Neural progenitor cell (in vitro differentiated cells): ENCODE measurements at regions not wholly inside any gene's neighbourhood (a gene's known extent, or its start where the extent isn't known, plus 50 kb on each side); places are given as distances from the start of the nearest gene placed in this dataset.

ENCODE experiments used
- DNase-seq: peaks from one replicate; pipeline ENCODE4 v3.0.0-alpha.2; 2016; ENCODE audit warnings: low spot score
- H2AFZ ChIP-seq: fragments of 200-600 bp; sonication (generic); replicated peaks from 2 replicates; pipeline ENCODE4 v1.6.1; 2016; ENCODE audit warnings: antibody characterized with exemption
- H3F3A ChIP-seq: fragments of 200-600 bp; sonication (generic); 2 replicates; pipeline ENCODE4 v1.6.1; 2016; ENCODE audit warnings: antibody characterized with exemption, low read depth
- H3K27ac ChIP-seq: fragments of 200-600 bp; sonication (generic); 2 replicates; pipeline ENCODE4 v1.5.1; 2016; ENCODE audit warnings: mild to moderate bottlenecking
- H3K27me3 ChIP-seq: fragments of 200-600 bp; sonication (generic); 2 replicates; pipeline ENCODE4 v1.6.1; 2016; ENCODE audit warnings: mild to moderate bottlenecking, moderate library complexity
- H3K36me3 ChIP-seq: fragments of 200-600 bp; sonication (generic); 2 replicates; pipeline ENCODE4 v1.5.1; 2016
- H3K4me1 ChIP-seq: fragments of 200-600 bp; sonication (generic); 2 replicates; pipeline ENCODE4 v1.6.1; 2016; ENCODE audit warnings: mixed run types
- H3K4me2 ChIP-seq: fragments of 200-600 bp; sonication (generic); 2 replicates; pipeline ENCODE4 v1.6.1; 2016
- H3K4me3 ChIP-seq: fragments of 200-600 bp; sonication (generic); 2 replicates; pipeline ENCODE4 v1.5.1; 2016
- H3K79me2 ChIP-seq: fragments of 200-600 bp; sonication (generic); 2 replicates; pipeline ENCODE4 v1.6.1; 2016; ENCODE audit warnings: low read depth
- H3K9ac ChIP-seq: fragments of 200-600 bp; sonication (generic); 2 replicates; pipeline ENCODE4 v1.6.1; 2016
- H3K9me3 ChIP-seq: fragments of 200-600 bp; sonication (generic); 2 replicates; pipeline ENCODE4 v1.5.1; 2016; ENCODE audit warnings: low read depth
- H4K20me1 ChIP-seq: fragments of 200-600 bp; sonication (generic); 2 replicates; pipeline ENCODE4 v1.6.1; 2016; ENCODE audit warnings: low read depth
- H3K27ac Mint-ChIP-seq: 3 replicates; pipeline ENCODE4 v1.8.0; 2021; ENCODE audit warnings: mixed read lengths
- H3K27me3 Mint-ChIP-seq: 2 replicates; pipeline ENCODE4 v1.8.0; 2022; ENCODE audit warnings: low read depth, mild to moderate bottlenecking, inconsistent platforms, moderate library complexity, mixed read lengths; ENCODE audit not compliant: insufficient read depth
- H3K36me3 Mint-ChIP-seq: 3 replicates; pipeline ENCODE4 v1.8.0; 2021; ENCODE audit warnings: mixed read lengths
- H3K4me1 Mint-ChIP-seq: 3 replicates; pipeline ENCODE4 v1.8.0; 2021; ENCODE audit warnings: mixed read lengths
- H3K4me3 Mint-ChIP-seq: 3 replicates; pipeline ENCODE4 v1.8.0; 2021; ENCODE audit warnings: mild to moderate bottlenecking, moderate library complexity, mixed read lengths
- H3K9me3 Mint-ChIP-seq: 3 replicates; pipeline ENCODE4 v1.8.0; 2020; ENCODE audit warnings: mixed read lengths
- EZH2 ChIP-seq: fragments of 200-600 bp; sonication (generic); IDR thresholded peaks from 2 replicates; pipeline ENCODE4 v1.6.1; 2017; ENCODE audit warnings: antibody characterized with exemption, mild to moderate bottlenecking, moderate library complexity
- EZH2phosphoT487 ChIP-seq: fragments of 200-600 bp; sonication (generic); IDR thresholded peaks from 2 replicates; pipeline ENCODE4 v1.6.1; 2017; ENCODE audit warnings: antibody characterized with exemption
- TF ChIP-seq, protein P1 (sequence below): fragments of 200-600 bp; sonication (generic); IDR thresholded peaks from 2 replicates; pipeline ENCODE4 v1.5.1; 2017; ENCODE audit warnings: antibody characterized with exemption, mild to moderate bottlenecking

DNA sequence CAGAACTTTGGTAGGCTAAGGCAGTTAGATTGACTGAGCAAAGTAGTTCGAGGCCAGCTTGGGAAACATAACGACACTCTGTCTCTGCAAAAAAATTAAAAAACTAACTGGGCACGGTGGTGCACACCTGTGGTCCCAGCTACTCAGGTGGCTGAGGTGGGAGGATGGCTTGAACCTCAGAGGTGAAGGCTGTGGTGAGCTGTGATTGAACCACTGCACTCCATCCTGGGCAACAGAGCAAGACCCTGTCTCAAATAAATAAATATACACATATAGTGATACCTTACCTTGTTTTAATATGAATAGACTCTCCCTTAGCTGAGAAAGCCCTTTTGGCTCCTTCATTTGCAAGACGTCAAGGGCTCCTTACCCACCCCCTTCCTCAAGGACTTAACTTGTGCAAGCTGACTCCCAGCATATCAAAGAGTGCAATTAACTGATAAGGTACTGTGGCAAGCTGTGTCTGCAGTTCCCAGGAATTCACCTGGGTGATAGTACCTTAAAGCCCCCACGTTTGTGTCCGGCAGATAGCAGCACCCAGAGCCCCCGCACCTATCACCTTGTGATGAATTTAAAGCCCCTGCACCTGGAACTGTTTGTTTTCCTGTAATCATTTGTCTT is 655.6 kb upstream of the GALNTL6 start:
- H3K27ac Mint-ChIP-seq, result no peak overlapping the region
- DNase-seq, result no peak
- H3K4me2 ChIP-seq, result no peak overlapping the region

DNA sequence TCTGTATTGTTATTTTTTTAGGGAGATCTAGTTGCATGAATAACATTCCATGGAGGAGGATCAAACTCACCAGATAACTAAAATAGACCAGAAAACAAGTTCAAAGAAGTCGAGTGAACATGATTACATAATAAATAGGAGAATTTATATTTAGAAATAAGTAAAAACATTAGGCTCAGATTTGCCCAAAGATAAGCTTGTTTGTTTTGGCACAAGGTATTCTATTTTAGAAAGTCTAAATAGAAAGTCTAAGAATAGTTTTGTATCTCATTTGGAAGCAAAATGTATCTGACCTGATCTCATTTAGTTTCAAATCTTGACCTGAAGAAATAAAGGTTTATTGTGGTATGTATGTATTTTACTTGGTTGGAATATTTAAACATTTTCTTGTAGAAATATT is 670.6 kb upstream of the GALNTL6 start:
- Mint-ChIP-seq H3K4me1 (no peaks in the 10 kb centered on the region), H3K27me3 (no peaks in the 10 kb centered on the region), H3K27ac (no peak overlapping the region), H3K36me3 (no peaks in the 10 kb centered on the region), H3K4me3 (no peak overlapping the region), H3K9me3 (no peaks in the 10 kb centered on the region)
- no peak overlapping the region for H3K9ac ChIP-seq
- H3K4me2 ChIP-seq, result no peak overlapping the region
- no peaks in the 10 kb centered on the region for H3K79me2 ChIP-seq
- no peaks in the 10 kb centered on the region for H3K27me3 ChIP-seq
- no peak overlapping the region for H3K27ac ChIP-seq
- DNase-seq, result no peak
- H4K20me1 ChIP-seq, result no peaks in the 10 kb centered on the region
- no peaks in the 10 kb centered on the region for H3K36me3 ChIP-seq
- H3F3A ChIP-seq, result no peaks in the 10 kb centered on the region
- no peaks in the 10 kb centered on the region for H3K9me3 ChIP-seq
- no peak for TF ChIP-seq EZH2phosphoT487
- TF ChIP-seq, protein P1, sequence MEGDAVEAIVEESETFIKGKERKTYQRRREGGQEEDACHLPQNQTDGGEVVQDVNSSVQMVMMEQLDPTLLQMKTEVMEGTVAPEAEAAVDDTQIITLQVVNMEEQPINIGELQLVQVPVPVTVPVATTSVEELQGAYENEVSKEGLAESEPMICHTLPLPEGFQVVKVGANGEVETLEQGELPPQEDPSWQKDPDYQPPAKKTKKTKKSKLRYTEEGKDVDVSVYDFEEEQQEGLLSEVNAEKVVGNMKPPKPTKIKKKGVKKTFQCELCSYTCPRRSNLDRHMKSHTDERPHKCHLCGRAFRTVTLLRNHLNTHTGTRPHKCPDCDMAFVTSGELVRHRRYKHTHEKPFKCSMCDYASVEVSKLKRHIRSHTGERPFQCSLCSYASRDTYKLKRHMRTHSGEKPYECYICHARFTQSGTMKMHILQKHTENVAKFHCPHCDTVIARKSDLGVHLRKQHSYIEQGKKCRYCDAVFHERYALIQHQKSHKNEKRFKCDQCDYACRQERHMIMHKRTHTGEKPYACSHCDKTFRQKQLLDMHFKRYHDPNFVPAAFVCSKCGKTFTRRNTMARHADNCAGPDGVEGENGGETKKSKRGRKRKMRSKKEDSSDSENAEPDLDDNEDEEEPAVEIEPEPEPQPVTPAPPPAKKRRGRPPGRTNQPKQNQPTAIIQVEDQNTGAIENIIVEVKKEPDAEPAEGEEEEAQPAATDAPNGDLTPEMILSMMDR, result no peak
- no peak for TF ChIP-seq EZH2
- no peak overlapping the region for H2AFZ ChIP-seq
- no peaks in the 10 kb centered on the region for H3K4me1 ChIP-seq
- H3K4me3 ChIP-seq, result no peak overlapping the region

More for the DNA sequence above, 655.6 kb upstream of the GALNTL6 start:
- H3K9me3 ChIP-seq, result no peaks in the 10 kb centered on the region
- no peaks in the 10 kb centered on the region for H3K9me3 Mint-ChIP-seq
- H3K36me3 ChIP-seq, result no peaks in the 10 kb centered on the region
- no peaks in the 10 kb centered on the region for H4K20me1 ChIP-seq
- peak overlapping the region; percentile 1 for H2AFZ ChIP-seq
- no peak overlapping the region for H3K4me3 Mint-ChIP-seq
- no peak overlapping the region for H3K9ac ChIP-seq
- no peaks in the 10 kb centered on the region for H3K4me1 Mint-ChIP-seq
- H3K4me3 ChIP-seq, result no peak overlapping the region
- no peak overlapping the region for H3K27ac ChIP-seq
- no peaks in the 10 kb centered on the region for H3K36me3 Mint-ChIP-seq
- no peaks in the 10 kb centered on the region for H3K79me2 ChIP-seq
- no peaks in the 10 kb centered on the region for H3K27me3 Mint-ChIP-seq
- H3K4me1 ChIP-seq, result no peaks in the 10 kb centered on the region
- H3F3A ChIP-seq, result no peaks in the 10 kb centered on the region
- H3K27me3 ChIP-seq, result no peaks in the 10 kb centered on the region
- no peak for TF ChIP-seq EZH2
- TF ChIP-seq, protein P1, result no peak
- no peak for TF ChIP-seq EZH2phosphoT487

DNA sequence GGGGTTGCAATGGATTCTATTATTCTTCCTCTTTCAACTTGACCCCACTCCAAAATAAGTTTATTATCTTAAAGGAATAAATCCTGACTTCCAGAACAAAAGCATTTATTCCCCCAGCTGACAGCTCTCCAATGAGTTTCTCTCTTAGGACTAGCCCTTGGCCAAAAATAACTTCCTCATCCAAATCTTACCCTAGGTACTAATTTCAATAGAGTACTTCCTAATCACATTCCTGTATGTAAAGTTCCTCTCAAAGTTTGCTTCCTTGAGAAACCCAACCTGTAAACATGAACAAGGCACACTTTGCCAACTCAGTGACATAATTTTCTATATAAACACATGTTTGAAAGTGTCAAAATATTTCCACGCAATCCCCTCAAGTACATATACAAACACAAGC is 671.2 kb upstream of the GALNTL6 start:
- no peak overlapping the region for H3K27ac Mint-ChIP-seq
- no peaks in the 10 kb centered on the region for H3K36me3 Mint-ChIP-seq
- no peaks in the 10 kb centered on the region for H3K27me3 Mint-ChIP-seq

More for the DNA sequence above, 671.2 kb upstream of the GALNTL6 start:
- no peaks in the 10 kb centered on the region for H3F3A ChIP-seq
- no peaks in the 10 kb centered on the region for H3K4me1 ChIP-seq
- no peaks in the 10 kb centered on the region for H4K20me1 ChIP-seq
- no peak overlapping the region for H2AFZ ChIP-seq
- no peaks in the 10 kb centered on the region for H3K79me2 ChIP-seq
- no peaks in the 10 kb centered on the region for H3K9me3 ChIP-seq
- no peaks in the 10 kb centered on the region for H3K27me3 ChIP-seq
- TF ChIP-seq, protein P1, result no peak
- no peak for TF ChIP-seq EZH2
- no peak for TF ChIP-seq EZH2phosphoT487
- Mint-ChIP-seq H3K4me3 (no peak overlapping the region), H3K4me1 (no peaks in the 10 kb centered on the region), H3K9me3 (no peaks in the 10 kb centered on the region)
- H3K9ac ChIP-seq, result no peak overlapping the region
- H3K4me2 ChIP-seq, result no peak overlapping the region
- no peaks in the 10 kb centered on the region for H3K36me3 ChIP-seq
- H3K4me3 ChIP-seq, result no peak overlapping the region
- DNase-seq, result no peak
- no peak overlapping the region for H3K27ac ChIP-seq
